ENCODE measurements at regions not wholly inside any gene's neighbourhood (a gene's known extent, or its start where the extent isn't known, plus 50 kb on each side); places are given as distances from the start of the nearest gene placed in this dataset.

DNA sequence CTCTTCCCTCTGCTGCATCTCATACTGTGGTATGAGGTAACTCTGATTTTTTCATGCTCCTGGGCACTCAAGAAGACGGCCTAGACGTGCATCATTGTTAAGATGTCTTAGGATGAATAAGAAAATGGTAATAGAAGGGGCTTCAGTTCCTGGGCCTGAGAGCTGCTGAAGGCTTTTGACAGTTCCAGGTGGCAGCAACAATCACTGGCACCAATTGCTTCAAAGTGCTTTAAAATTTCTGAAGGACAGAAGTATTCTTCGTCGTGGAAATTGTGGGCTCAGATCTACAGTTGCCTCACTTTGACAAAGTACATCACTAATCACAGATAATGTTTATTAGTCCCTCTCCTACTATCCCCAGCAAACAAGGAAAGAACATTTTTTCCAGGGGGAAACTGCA is 536.6 kb upstream of the CAMK1G start:
- DNase-seq: no peak

- no peak for DNase-seq
Measured at GRCh38 chr1:209048941-209049669, 534.4 kb upstream of the CAMK1G start.

DNA sequence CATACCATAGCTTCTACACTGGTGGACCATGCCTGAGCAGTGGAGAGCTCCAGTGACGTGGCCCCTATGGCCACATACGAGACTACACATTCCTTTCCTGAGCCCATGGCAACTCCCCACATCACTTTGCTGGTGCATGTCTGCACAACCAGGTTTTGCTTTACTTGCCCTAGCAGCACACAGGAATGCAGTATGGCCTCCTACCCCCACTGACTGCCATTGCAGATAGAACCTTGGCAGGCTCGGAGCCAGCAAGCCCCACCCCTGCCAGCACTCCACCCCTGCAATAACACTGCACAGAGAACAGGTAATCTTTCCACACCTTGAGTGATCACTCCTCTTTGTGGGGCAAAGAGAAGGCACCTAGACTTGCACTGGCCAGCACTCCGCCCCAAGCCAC is 531.9 kb upstream of the CAMK1G start:
- no peak for DNase-seq

GRCh38 chr1:209053587-209053986 is 529.9 kb upstream of the CAMK1G start:
- DNase-seq: no peak

GRCh38 chr1:209057083-209057482 is 526.4 kb upstream of the CAMK1G start:
- no peak for DNase-seq

- no peak for DNase-seq
Measured at GRCh38 chr1:209057901-209058300, 525.6 kb upstream of the CAMK1G start.

DNA sequence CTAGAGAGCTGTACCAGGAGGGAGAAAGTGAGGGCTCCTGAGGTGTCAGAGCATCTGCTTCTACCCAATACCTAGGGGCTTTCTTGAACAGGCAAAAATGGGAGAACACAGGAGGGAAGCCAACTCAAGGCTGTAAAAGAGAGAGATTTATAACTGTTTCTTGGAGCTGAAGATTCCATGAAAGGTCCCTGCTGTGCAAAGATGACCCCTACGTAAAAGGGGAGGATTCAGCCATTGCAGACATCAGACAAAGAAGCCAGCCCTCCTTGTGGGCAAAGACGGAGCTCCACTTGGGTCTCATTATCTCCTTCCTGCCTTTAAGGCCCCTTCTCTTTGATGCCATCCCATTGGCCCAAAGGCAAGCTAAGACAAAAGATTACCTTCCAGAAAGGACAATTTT is 524.1 kb upstream of the CAMK1G start:
- DNase-seq: no peak

GRCh38 chr1:209059981-209060380 is 523.5 kb upstream of the CAMK1G start:
- no peak for DNase-seq

DNA sequence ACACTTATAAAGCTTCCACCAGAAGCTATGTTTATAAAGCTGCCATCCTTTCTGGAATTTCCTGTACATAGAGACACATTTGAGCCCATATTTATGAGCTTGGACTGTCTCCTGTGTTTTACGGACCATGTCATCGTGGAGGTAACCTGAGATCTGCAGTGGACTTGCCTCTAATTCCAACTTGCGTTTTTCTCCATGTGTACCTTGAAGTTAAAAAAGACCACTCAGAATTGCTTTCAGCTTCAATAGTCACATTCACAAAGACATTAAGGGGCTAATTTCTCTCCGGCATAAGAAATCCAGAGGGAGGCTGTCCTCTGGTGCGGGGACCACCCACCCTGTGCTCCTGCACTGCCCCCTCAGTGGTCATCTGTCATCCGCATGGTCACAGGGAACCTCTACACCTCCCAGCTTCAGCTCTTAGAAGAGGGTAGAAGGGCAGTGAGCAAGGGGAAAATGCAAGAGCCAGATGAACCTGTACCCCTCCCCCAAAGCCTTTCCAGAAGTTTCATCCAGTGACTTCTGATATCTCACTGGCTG is 521.4 kb upstream of the CAMK1G start:
- no peak for DNase-seq

DNA sequence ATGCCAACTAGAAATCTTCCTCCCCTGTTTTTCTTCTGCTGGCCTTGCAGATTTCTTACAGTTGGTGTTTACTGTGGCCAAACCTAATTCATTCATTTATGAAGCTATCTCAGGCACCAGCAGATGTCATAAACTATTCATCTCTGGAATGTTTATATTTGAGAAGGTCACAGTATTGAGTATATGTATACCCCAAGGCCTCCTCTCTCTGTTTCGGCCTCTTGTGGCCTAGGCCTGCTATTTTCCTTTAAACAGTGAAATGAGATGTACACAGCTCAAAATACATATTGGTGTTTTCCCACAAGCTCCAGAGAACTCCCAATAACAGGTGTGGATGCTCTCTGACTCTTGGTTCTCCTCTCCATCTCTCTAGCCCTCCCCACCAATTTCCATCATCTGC is 520.7 kb upstream of the CAMK1G start:
- DNase-seq: no peak

DNA sequence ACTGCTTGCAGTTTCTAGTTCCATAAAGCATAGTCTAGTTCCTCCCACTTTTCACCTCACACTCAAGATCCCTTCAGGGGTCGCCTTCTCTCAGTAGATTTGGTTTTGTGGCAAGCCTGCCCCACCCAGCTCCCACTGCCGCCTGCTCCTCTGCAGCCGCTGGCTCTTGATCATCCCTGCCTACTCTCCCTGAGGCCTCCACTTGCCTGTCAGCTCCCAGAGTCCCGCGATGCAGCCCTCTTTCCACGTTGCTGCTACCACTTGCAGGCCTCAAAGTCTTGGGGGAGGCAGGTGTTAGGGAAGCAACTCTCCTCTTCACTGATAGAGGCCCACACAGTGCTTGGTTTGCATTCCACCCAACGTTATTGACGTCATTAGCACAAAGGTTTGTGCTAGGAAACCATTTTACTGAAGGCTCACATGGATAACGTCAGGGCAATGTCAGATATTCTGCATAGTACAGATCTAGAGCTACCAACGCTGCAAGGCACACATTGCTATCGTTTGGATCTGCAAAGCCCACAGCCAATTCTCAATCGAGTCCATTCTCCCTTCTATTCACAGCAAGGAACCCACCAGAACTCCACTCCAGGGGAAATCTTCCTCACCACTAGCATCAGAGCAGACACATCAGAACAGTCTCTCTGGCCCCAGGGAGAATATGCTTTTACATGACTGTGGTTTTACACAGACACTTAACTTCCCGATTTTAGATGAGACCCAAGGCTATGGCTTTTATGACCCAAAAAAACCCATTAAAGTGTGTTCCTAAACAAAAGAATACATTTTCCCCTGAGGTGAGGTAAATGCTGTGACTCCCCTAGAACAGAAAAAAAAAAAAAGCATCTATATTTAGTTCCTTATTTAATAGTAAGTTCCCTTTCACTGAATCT is 519.5 kb upstream of the CAMK1G start:
- no peak for DNase-seq

DNA sequence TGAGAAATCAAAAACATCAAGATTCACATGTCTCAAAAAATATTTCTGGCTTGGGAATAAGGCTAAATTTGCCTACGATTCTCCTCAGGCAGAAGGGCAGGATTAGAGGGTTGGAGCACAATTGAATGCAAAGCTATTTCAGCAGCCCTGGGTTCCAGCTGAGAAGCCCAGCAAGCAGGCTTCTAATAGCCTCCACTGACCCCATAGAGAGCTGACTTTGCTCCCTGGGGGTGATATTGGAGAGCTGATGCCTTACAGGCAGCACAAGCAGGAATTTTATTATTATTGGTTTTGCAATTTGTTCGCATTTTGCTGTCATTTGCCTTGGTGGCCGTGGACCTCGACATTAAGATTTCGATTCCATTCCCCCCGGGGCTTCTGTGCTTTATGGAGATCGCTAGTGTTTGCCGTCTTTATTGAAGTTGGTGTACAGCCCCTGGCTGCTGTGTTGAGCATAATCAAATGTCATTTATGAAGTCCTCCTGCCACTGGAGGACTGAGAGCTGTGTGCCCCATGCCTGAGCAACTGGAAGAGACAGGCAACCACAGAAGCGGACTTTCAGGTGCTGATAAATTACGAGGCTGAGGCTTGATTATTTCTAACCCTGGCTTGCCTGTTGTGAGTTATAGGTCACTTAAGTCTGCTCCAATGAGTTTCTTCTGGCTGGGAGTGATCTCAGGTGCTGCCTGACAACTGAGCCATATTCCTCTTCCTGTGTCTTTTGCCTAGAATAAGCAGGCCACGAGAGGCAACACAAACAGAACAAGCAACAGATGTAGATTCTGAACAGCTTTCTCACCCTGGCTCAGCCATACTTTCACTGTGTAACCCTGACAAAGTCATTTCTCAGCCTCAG is 518.4 kb upstream of the CAMK1G start:
- DNase-seq: no peak

DNA sequence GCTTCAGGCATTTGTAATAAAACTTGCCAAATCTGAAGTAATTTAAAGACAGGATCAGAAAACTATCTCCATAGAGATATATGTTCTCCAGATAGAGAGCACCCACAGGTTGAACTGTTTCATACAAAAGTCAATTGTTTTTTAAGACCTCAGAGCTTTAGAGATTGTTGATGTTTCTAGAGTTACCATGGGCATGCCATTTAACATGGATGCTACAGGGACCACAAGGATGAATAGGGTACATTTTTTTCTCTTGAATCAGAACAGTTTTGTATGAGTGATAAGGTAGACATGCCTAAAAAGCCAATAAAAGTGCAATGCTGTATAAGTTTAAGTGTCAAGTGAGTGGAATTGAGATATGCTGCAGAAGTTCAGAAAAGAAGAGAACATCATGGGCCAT is 511.0 kb upstream of the CAMK1G start:
- DNase-seq: no peak

GRCh38 chr1:209073879-209074278 is 509.6 kb upstream of the CAMK1G start:
- no peak for DNase-seq

- DNase-seq: no peak
Measured at GRCh38 chr1:209074575-209075250, 508.8 kb upstream of the CAMK1G start.

GRCh38 chr1:209076688-209077087 is 506.8 kb upstream of the CAMK1G start:
- peak; percentile 23 for DNase-seq

GRCh38 chr1:209080170-209080781 is 503.2 kb upstream of the CAMK1G start:
- DNase-seq: no peak

- no peak for DNase-seq
Measured at GRCh38 chr1:209086486-209087192, 496.9 kb upstream of the CAMK1G start.

DNA sequence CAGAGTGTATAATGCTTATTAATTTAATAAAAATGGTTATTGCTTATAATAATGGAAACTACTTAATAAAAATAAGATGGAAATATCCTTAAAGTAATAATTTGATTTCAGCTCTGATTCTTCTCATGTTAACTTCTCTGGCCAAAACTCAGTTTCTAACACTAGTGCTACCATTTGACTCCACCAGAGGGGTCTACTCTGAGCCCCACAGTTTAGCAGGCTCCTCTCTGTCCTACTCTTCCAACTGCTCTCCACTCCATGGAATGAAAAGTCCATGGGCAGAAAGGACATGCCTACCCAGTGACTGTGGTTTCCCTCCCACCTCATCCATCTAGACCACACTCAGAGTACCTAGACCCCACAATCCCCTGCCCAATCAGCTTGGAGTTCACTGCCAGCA is 489.1 kb upstream of the CAMK1G start:
- DNase-seq: no peak

- DNase-seq: no peak
Measured at GRCh38 chr1:209095627-209096595, 487.6 kb upstream of the CAMK1G start.

Measured in COR-L47 (cell line).